ENCODE measurements at regions not wholly inside any gene's neighbourhood (a gene's known extent, or its start where the extent isn't known, plus 50 kb on each side); places are given as distances from the start of the nearest gene placed in this dataset.
"Not testable (repeated sequence)": the region's sequence is repeated elsewhere in the genome, so short reads cannot be mapped to it uniquely, and the experiment has no call there.

DNA sequence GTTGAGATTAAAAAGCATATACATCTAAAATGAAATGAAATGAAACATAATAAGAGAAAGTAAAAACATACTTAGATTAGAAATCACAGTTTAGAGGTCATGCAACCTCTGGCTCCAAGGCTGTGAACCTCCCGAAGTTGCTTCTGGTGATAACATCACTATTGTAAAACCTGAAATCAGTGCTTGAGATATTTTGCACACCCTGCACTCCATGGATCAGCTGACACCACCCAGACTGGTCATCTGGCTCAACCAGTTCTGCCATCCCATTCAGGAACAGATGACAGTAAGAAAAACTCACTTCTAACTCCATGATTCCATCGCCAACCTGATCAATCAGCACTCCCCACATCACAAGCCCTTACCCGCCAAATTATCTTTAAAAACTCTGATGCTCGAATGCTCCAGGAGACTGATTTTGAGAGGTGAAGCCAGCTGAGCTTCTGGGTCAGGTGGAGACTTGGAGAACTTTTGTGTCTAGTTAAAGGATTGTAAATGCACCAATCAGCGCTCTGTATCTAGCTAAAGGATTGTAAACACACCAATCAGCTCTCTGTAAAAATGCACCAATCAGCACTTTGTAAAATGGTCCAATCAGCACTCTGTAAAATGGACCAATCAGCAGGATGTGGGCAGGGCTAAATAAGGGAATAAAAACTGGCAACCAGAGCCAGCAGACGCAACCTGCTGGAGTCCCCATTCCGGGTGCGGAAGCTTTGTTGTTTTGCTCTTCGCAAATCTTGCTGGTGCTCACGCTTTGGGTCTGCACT lies 162.6 kb upstream of the MAGI2 start:
- no peak for DNase-seq (ENCODE audit: low read depth, low spot score)
- H3K4me3 ChIP-seq (ENCODE audit: low read length) = no peak overlapping the region

DNA sequence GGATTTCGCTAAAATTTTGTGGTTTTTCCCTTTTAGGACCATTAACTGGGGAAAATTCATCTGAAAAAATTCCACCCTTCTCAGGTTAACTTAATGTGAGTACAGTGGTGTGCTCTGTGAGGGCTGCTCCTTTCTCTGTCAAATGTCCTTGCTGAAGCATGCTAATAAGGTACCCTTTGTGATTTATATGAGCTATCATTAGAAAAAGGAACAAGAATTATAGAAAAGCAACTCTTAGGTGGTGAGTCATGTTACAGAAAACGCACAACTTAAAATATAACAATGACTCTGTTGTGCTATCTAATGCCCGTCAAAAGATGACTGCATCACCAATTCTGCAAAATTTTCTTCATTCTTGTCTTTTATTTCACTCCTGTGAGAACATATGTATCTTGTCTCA lies 162.0 kb upstream of the MAGI2 start:
- H3K4me3 ChIP-seq (ENCODE audit: low read length) = no peak overlapping the region
- no peak for DNase-seq (ENCODE audit: low read depth, low spot score)

DNA sequence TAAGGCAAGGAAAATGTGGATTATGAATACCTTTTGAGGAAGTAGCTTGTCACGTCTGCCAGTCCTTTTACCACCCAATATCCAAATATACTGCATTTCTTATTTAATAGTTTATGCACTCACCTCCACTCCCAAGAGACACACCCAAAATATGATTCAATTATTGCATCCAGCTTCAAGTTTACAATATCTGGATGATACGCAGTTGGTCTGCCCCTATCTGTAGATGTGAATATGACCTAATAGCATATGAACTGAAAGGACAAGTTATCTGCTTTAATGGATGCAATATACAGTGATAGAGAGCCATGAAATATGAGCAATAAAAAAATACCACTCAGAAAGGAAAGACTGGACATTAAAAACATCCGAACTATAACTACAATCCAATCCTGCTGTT lies 159.4 kb upstream of the MAGI2 start:
- no peak overlapping the region for H3K4me3 ChIP-seq (ENCODE audit: low read length)
- no peak for DNase-seq (ENCODE audit: low read depth, low spot score)

DNA sequence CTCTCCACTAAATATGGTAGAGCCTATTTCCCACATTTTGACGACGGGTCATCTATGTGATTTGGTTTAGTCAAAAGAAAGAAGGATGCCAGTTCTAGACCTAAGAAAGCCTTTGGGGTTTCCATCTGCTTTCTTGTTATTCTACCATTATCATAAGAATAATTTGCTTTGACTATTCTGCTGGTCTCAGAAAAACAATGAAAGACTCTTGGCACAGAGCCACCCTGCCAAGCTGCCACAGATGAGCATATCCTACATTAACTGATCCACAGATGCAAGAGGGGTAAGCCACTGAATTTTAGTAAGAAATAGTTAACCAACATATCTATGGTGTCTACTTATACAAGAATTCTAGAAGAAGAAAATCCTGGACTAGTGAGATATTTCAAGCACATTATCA lies 158.6 kb upstream of the MAGI2 start:
- H3K4me3 ChIP-seq (ENCODE audit: low read length) = no peak overlapping the region
- no peak for DNase-seq (ENCODE audit: low read depth, low spot score)

DNA sequence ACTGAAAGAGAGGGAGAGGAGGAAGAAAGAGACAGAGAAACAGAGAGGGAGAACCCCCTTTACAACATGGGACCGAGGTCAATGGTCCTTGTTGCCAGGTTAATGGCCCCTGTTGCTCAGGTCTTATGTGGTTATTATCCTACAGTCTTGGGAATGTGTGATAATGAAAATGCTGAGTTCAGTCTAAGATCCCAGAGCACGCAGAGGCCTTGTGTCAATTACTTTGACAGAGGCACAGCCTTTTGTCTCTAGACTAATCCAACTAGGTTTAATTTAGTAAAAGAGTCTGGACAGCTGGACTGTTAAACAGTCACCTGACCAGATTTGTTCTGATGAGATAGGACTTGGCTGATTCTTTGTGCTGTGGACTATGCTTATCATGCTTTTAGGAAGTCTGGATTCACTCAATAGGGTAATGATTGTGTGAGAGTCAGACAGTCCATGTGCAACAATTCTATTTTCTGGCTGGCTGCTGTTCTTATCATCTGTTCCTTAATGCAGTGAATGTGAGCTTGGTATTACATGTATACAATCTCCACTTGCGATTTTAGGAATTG lies 157.4 kb upstream of the MAGI2 start:
- DNase-seq (ENCODE audit: low read depth, low spot score) = no peak

DNA sequence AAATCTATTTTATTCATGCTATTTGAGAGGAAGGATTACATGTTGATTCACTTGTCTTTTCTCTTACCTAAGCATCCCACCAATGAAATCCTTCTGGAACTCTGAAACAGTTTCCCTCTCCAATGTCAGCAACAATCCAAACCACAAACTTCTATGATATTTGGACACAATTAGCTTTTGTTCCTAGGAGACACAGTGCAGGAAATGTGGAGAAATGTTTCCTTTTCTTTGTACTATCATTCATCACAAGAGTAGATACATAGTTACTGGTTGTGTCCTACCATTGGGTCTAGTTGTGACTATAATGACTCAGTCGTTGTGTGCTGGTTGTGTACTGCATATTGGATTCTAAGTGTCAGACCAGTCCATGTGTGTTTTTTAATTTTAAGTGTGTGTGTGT lies 156.8 kb upstream of the MAGI2 start:
- no peak for DNase-seq (ENCODE audit: low read depth, low spot score)
- H3K4me3 ChIP-seq (ENCODE audit: low read length) = no peak overlapping the region

More for the DNA sequence above, 157.4 kb upstream of the MAGI2 start:
- H3K4me3 ChIP-seq (ENCODE audit: low read length) = no peak overlapping the region

DNA sequence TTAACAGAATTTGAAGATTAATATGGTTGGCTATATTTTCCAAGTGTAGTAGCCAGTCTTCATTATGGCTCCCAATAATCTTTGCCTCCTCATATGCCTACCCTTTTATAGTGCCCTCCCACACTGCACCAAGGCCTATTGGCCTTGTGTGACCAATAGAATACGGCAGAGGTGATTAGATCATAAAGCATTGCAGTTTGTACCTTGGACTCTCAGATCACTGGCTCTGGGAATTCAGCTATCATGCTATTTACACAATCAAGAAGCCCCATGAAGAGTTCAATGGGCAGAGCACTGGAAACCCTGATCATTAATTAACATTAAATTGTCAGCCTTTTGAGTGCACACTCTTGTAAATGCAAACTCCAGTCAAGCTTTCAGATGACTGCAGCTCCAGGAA lies 154.5 kb upstream of the MAGI2 start:
- H3K4me3 ChIP-seq (ENCODE audit: low read length) = no peak overlapping the region
- DNase-seq (ENCODE audit: low read depth, low spot score) = no peak

DNA sequence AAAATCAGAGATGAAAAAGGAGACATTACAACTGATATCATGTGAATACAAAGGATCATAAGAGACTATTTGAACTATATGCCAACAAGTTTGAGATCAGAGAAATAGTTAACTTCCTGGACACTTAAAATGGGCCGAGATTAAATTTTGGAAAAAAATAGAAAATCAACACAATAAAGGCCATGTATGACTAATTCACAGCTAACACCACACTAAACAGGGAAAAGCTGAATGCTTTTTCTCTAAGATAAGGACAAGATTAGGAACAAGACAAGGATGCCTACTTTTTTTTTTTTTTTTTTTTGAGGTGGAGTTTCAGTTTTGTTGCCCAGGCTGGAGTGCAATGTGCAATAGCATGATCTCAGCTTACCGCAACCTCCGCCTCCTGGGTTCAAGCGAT lies 151.4 kb upstream of the MAGI2 start:
- H3K4me3 ChIP-seq (ENCODE audit: low read length) = no peak overlapping the region
- DNase-seq (ENCODE audit: low read depth, low spot score) = no peak

DNA sequence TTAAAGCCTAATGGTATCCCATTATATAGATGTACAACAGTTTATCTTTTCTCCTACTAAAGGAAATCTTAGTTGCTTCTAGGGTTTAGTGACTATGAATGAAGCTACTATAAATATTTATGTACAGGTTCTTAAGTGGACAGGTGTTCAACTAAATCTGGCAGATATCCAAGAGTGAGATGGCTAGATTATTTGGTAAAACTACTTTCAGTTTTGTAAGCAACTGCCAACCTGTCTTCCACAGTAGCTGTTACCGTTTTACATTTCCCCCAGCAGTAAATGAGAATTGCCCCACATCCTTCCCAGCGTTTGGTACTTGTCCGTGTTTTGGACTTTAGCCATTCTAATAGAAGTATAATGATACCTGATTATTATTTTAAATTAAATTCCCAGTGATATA lies 144.9 kb upstream of the MAGI2 start:
- H3K4me3 ChIP-seq (ENCODE audit: low read length) = no peak overlapping the region

DNA sequence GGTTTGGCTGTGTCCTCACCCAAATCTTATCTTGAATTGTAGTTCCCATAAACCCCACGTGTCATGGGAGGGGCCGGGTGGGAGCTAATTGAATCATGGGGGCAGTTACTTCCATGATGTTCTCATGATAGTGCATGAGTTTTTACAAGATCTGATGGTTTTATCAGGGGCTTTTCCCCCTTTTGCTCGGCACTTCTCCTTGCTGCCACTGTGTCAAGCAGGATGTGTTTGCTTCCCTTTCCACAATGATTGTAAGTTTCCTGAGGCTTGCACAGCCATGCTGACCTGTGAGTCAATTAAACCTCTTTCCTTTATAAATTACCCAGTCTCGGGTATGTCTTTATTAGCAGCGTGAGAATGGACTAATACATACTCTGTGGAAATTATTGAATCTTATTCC lies 141.2 kb upstream of the MAGI2 start:
- H3K4me3 ChIP-seq (ENCODE audit: low read length); DNase-seq (ENCODE audit: low read depth, low spot score): not testable (repeated sequence)

More for the DNA sequence above, 144.9 kb upstream of the MAGI2 start:
- DNase-seq (ENCODE audit: low read depth, low spot score) = no peak

DNA sequence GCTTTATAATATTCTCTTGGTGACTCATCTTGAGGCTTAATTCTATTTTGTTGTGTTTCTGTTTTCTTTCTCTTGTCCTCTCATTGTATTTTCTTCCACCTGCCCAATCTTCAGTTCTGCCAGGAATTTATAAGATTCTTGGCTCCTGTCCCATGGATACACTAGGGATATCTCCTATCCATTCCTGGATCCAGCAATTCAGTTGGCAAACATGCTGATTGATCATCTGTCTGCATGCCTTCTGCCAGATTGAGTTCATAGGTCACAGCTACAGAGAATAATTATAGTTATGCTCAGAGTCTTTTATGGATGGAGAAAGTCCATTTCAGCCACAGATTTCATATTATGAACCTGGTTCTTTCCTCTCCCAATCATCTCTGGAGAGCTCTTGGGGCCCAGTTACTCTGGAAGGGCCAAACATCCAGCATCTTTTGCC lies 140.4 kb upstream of the MAGI2 start:
- no peak for DNase-seq (ENCODE audit: low read depth, low spot score)
- H3K4me3 ChIP-seq (ENCODE audit: low read length) = no peak overlapping the region

DNA sequence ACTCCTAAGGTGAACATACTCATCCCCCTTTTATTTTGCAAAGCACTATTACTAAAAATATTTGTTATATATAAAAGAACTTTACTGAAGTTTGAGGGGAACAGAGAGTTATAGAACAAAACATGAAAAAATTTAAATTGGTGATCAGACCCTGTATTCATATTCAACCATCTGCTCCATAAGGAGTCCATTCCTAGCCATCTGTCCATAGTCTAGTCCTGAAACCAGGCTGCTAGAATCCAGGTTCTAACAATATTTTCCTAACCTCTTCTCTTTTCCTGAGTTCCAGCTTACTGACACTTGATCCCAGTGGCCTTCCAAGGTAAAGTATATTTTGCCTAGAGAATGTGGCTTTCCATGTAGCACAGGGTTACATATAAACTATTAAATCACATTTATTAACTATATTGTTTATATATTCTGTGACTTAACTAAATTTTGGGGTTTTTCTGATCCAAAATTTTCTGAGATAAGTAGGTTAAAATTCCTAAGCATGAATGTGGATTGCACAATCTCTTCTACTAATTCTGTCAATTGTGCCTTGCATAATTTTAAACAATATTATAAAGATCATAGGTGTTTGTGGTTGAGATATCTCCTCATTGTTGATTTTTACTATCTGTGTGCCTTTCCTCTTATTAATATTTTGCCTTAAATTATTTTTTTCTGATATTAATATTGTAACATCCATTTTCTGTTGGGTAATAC lies 137.6 kb upstream of the MAGI2 start:
- DNase-seq (ENCODE audit: low read depth, low spot score) = no peak
- no peak overlapping the region for H3K4me3 ChIP-seq (ENCODE audit: low read length)

DNA sequence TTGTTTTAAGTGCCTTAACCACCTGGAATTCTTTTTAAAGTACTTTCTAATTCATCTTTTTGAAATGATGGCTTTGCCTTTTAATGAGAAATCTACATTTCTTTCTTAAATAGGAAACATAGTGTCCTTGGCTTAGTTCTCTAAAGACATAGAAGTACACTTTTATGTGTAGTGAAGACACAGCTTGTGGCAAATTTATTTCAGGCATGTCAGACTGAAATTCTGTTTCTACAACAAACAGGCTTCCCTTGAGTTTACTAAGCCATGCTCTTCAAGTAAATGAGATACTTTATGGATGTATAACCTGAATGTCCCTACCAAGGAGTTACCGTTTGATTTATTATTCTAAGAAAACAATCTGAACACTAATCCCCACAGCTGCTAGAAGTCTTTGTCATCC lies 136.9 kb upstream of the MAGI2 start:
- no peak for DNase-seq (ENCODE audit: low read depth, low spot score)
- no peak overlapping the region for H3K4me3 ChIP-seq (ENCODE audit: low read length)

DNA sequence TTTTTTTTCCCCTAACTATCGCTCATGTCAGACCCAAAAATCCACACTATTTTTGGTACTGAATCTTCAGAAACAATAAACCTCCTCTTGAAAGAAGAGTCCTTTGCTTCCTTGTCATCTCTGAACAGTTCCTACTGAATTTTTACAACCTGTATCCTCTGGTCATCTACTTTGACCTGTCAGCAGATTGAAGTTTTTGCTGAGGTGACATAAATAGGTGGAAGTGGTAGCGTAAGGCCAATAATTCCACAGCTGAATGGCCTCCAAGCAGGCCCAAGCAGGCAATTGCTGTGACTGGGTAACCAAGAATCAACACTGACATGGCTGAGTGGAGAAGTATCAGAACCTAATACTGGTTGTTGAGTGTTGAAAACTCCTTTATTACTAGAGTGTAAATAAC lies 117.4 kb upstream of the MAGI2 start:
- DNase-seq (ENCODE audit: low read depth, low spot score) = no peak
- H3K4me3 ChIP-seq (ENCODE audit: low read length) = no peak overlapping the region

DNA sequence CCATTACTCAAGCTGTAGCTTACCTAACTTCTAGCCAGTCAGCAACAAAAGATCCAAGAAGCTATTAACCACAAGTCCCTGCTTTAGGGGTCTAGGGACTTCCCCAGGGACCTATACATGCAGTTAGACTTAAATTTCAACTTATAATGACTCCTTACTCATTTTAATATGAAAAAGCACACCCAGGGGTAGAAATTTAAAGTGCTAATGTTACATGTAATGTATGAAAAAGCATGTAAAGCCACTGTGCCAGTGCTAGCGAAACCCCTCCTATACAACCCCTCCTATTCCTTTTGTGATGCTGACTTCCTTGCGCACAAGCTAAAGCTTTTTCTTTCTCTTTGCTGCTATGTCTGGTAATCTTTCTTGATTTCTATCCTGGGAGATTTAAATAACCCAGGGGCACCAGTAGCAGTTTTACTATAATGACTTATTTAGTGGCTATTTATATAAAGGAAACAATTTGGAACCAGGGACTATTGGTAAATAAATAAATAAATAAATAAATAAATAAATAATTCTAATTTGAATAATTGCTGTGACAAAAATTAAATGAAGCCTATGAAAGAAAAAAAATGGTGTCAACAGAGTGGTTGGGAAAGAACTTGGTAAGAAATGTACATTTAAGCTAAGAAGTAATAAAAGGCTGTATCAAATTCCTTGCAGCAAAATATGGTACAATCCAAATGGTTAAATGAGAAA lies 110.5 kb upstream of the MAGI2 start:
- DNase-seq (ENCODE audit: low read depth, low spot score) = no peak

DNA sequence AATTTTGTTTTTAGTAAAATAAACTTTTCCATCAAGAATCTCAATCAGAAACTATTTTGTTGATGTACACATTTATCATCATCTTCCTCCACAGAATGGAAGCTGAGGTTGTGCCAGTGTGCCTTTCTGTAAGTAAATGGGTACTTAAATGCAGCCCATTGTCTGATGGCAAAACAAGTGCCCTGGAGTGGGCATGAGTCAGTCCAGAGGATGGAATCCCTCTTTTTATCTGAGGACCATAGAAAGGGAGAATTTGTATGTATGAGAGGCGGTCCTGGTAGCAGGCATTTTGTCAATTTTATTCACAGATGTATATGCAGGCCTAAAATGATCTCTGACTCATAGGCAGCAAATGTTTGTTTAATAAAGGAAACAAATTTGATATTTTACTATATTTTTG lies 102.1 kb upstream of the MAGI2 start:
- DNase-seq (ENCODE audit: low read depth, low spot score) = no peak
- H3K4me3 ChIP-seq (ENCODE audit: low read length) = no peak overlapping the region

More for the DNA sequence above, 110.5 kb upstream of the MAGI2 start:
- H3K4me3 ChIP-seq (ENCODE audit: low read length) = no peak overlapping the region

DNA sequence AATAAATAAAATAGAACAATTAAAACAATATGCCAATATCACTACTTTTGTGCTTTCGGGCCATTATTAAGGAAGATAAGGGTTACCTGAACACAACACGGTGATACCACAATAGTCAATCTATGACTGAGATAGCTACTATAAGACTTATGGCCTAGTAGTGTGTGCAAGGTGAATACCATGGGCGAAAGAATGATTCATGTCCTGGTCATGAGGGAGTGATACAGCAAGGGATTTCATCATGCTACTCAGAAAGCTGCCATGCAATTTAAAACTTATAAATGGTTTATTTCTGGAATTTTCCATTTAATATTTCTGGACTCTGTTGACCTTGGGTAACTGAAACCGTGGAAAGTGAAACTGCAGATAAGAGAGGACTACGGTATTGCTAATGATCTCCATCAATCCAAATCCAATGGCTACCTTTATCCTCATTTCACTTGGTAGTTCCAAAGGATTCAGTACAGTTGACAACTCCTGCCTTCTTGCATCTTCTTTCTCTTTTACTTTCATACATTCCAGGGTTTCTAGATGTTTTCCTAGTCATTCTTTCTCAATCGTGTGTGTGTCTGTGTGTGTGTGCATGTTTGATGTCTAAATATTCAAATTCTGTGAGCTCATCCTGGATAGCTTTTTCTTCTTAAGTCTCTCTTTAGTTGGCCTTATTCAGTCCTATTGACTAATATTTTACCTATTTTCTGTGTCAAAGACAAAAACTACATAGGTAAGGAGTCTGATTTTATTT lies 100.5 kb upstream of the MAGI2 start:
- DNase-seq (ENCODE audit: low read depth, low spot score) = no peak
- no peak overlapping the region for H3K4me3 ChIP-seq (ENCODE audit: low read length)

DNA sequence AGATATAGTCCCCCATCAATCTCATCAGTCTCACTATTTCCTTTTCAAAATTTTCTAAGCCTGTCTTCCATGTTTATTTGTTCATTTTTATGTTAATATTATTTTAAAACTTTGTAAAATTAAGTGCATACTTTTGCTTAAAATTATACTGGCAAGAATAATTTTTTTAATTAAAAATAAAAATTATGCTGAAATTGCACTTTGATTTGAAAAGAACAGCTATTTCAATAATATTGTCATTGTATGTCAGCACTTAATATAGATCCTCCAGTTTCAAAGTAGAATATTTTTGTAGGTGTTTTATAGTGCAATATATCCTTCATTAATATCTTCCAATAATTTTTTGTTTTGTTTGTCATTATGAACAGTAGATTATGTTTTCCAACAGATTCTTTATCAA lies 99.0 kb upstream of the MAGI2 start:
- H3K4me3 ChIP-seq (ENCODE audit: low read length) = no peak overlapping the region
- no peak for DNase-seq (ENCODE audit: low read depth, low spot score)

DNA sequence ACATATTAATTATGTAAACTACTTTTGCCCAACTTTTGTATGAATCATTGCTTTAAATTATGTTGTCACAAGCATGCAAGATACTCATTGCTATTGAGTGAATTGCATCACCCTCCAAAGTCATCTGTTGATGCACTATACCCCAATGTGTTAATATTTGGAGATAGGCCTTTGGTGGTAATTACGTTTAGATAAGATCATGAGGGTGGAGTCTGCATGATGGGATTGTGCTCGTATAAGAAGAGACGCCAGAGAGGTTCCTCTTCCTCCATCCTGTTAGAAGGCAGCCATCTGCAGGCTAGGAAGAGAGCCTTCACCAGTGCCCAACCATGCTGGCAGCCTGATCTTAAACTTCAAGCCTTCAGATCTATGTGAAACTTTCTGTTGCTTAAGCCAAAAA lies 95.3 kb upstream of the MAGI2 start:
- H3K4me3 ChIP-seq (ENCODE audit: low read length) = no peak overlapping the region
- no peak for DNase-seq (ENCODE audit: low read depth, low spot score)
